GM23338 (cell line): ENCODE measurements at regions not wholly inside any gene's neighbourhood (a gene's known extent, or its start where the extent isn't known, plus 50 kb on each side); places are given as distances from the start of the nearest gene placed in this dataset.

Experiments used
- CREB1 ChIP-seq: fragments of 250-450 bp; sonication (Bioruptor Pico); IDR thresholded peaks from 2 replicates; pipeline ENCODE4 v1.5.0; 2020; ENCODE audit warnings: low read depth, mild to moderate bottlenecking, moderate library complexity
- CTCF ChIP-seq, 2 experiments: fragments of 200-600 bp in 1 of 2; sonication (generic) in 1 of 2; conservative IDR thresholded peaks; 2 replicates each; pipeline versions ENCODE4 v1.5.1 to v1.6.1; 2016 to 2017; ENCODE audit warnings: antibody characterized with exemption in 2 of 2, low read depth in 2 of 2, mild to moderate bottlenecking in 2 of 2, moderate library complexity in 1 of 2
- ETS1 ChIP-seq: IDR thresholded peaks from 2 replicates; pipeline ENCODE4 v1.6.1; 2016; ENCODE audit warnings: antibody characterized with exemption
- EZH2 ChIP-seq: fragments of 200-600 bp; sonication (generic); IDR thresholded peaks from one replicate; pipeline ENCODE4 v1.8.0; 2017; ENCODE audit warnings: antibody characterized with exemption, mild to moderate bottlenecking, low read depth; ENCODE audit not compliant: unreplicated experiment
- EZH2phosphoT487 ChIP-seq: fragments of 200-600 bp; sonication (generic); IDR thresholded peaks from one replicate; pipeline ENCODE4 v1.8.1; 2018; ENCODE audit warnings: antibody characterized with exemption; ENCODE audit not compliant: unreplicated experiment
- JUNB ChIP-seq: IDR thresholded peaks from one replicate; pipeline ENCODE4 v1.6.1; 2016; ENCODE audit warnings: antibody characterized with exemption; ENCODE audit not compliant: unreplicated experiment
- NANOG ChIP-seq: IDR thresholded peaks from 2 replicates; pipeline ENCODE4 v1.6.1; 2016; ENCODE audit warnings: antibody characterized with exemption, borderline replicate concordance
- POLR2AphosphoS5 ChIP-seq: IDR thresholded peaks from 2 replicates; pipeline ENCODE4 v1.6.1; 2016; ENCODE audit warnings: antibody characterized with exemption, low read depth
- REST ChIP-seq: IDR thresholded peaks from one replicate; pipeline ENCODE4 v1.6.1; 2018; ENCODE audit warnings: antibody characterized with exemption; ENCODE audit not compliant: unreplicated experiment
- STAT1 ChIP-seq: IDR thresholded peaks from one replicate; pipeline ENCODE4 v1.6.1; 2016; ENCODE audit warnings: antibody characterized with exemption; ENCODE audit not compliant: unreplicated experiment
- ZNF114 ChIP-seq: fragments of 250-450 bp; sonication (Bioruptor Pico); IDR thresholded peaks from 2 replicates; pipeline ENCODE4 v1.5.0; 2020; ENCODE audit warnings: mild to moderate bottlenecking, moderate library complexity
- ZNF331 ChIP-seq: fragments of 250-450 bp; sonication (Bioruptor Pico); IDR thresholded peaks from 2 replicates; pipeline ENCODE4 v1.5.0; 2020; ENCODE audit warnings: low read depth, mild to moderate bottlenecking, moderate library complexity
- ZNF462 ChIP-seq: fragments of 250-450 bp; sonication (Bioruptor Pico); IDR thresholded peaks from 2 replicates; pipeline ENCODE4 v1.5.0; 2020; ENCODE audit warnings: mild to moderate bottlenecking, moderate library complexity

GRCh38 chr3:35987386-35987785, 348.1 kb downstream of the ARPP21 start:
- TF ChIP-seq CTCF (conservative IDR thresholded peaks at IDR 0.05; ENCODE audit: low read depth in 2 of 2) (no peak), POLR2AphosphoS5 (no peak), EZH2 (no peak), JUNB (no peak), REST (no peak), EZH2phosphoT487 (no peak), STAT1 (no peak), CREB1 (CRISPR knock-in tag) (no peak), ZNF114 (CRISPR knock-in tag) (no peak), ZNF331 (no peak), ETS1 (no peak), NANOG (no peak), ZNF462 (no peak)
